ENCODE measurements at regions not wholly inside any gene's neighbourhood (a gene's known extent, or its start where the extent isn't known, plus 50 kb on each side); places are given as distances from the start of the nearest gene placed in this dataset.

- Histone ChIP-seq H3K36me3 (no peaks in the 10 kb centered on the region), H3K27me3 (replicated peaks in 1 of 7) (no peaks in the 10 kb centered on the region), H3K27ac (no peak overlapping the region), H3K9me3 (peaks cover 5 to 30% (median 22%) of the 10 kb centered on the region in 8 donors), H3K4me3 (no peak overlapping the region), H3K4me1 (no peaks in the 10 kb centered on the region)
- no peak for DNase-seq
- intact Hi-C loops (cut with DNase I; ENCODE audit: low total_unique reads): no loop called here
- TF ChIP-seq CTCF (IDR thresholded peaks at IDR 0.05 in 8 of 11, conservative IDR thresholded peaks at IDR 0.05 in 3 of 11) (no peak), POLR2A (IDR thresholded peaks at IDR 0.05) (no peak), POLR2AphosphoS5 (IDR thresholded peaks at IDR 0.05) (no peak)
Measured at GRCh38 chr4:179182741-179183140, 1740.5 kb upstream of the AGA start.

- intact Hi-C loops (cut with DNase I; ENCODE audit: low total_unique reads): no loop called here
- no peaks in the 10 kb centered on the region for H3K4me1 ChIP-seq
- H3K27ac ChIP-seq: no peak overlapping the region
- H3K36me3 ChIP-seq: no peaks in the 10 kb centered on the region
- no peak for DNase-seq
- no peak for TF ChIP-seq CTCF (IDR thresholded peaks at IDR 0.05 in 8 of 11, conservative IDR thresholded peaks at IDR 0.05 in 3 of 11)
- TF ChIP-seq POLR2A (IDR thresholded peaks at IDR 0.05): no peak
- no peak for TF ChIP-seq POLR2AphosphoS5 (IDR thresholded peaks at IDR 0.05)
- no peaks in the 10 kb centered on the region for H3K27me3 ChIP-seq (replicated peaks in 1 of 7)
- 75 to 92% (median 84%) methylated on average over 2 of the region's 2 CpGs for WGBS, 5 donors
- H3K9me3 ChIP-seq: peaks cover 0 to 9% (median 0%) of the 10 kb centered on the region in 8 donors
- H3K4me3 ChIP-seq: no peak overlapping the region
Measured at GRCh38 chr4:179195887-179196286, 1753.7 kb upstream of the AGA start.

GRCh38 chr4:179196511-179196910 is 1754.3 kb upstream of the AGA start:
- Histone ChIP-seq H3K27me3 (replicated peaks in 1 of 7) (no peaks in the 10 kb centered on the region), H3K27ac (no peak overlapping the region), H3K36me3 (no peaks in the 10 kb centered on the region), H3K4me3 (no peak overlapping the region), H3K9me3 (peaks cover 0 to 11% (median 0%) of the 10 kb centered on the region in 8 donors), H3K4me1 (no peaks in the 10 kb centered on the region)
- WGBS, 5 donors: 63 to 82% (median 72%) methylated on average over 4 of the region's 4 CpGs
- intact Hi-C loops (cut with DNase I; ENCODE audit: low total_unique reads): no loop called here
- DNase-seq: no peak
- TF ChIP-seq POLR2A (IDR thresholded peaks at IDR 0.05) (no peak), CTCF (IDR thresholded peaks at IDR 0.05 in 8 of 11, conservative IDR thresholded peaks at IDR 0.05 in 3 of 11) (no peak), POLR2AphosphoS5 (IDR thresholded peaks at IDR 0.05) (no peak)

- no peaks in the 10 kb centered on the region for H3K27me3 ChIP-seq (replicated peaks in 1 of 7)
- WGBS, 5 donors: 80 to 90% (median 82%) methylated on average over 7 of the region's 7 CpGs
- H3K4me1 ChIP-seq: no peaks in the 10 kb centered on the region
- no peak for TF ChIP-seq CTCF (IDR thresholded peaks at IDR 0.05 in 8 of 11, conservative IDR thresholded peaks at IDR 0.05 in 3 of 11)
- TF ChIP-seq POLR2A (IDR thresholded peaks at IDR 0.05): no peak
- no peak for TF ChIP-seq POLR2AphosphoS5 (IDR thresholded peaks at IDR 0.05)
- H3K9me3 ChIP-seq: peaks cover 0 to 3% (median 0%) of the 10 kb centered on the region in 8 donors
- intact Hi-C loops (cut with DNase I; ENCODE audit: low total_unique reads): no loop called here
- no peak for DNase-seq
- no peak overlapping the region for H3K27ac ChIP-seq
- no peaks in the 10 kb centered on the region for H3K36me3 ChIP-seq
- no peak overlapping the region for H3K4me3 ChIP-seq
Measured at GRCh38 chr4:179200681-179201080, 1758.4 kb upstream of the AGA start.
